Astrocyte (in vitro differentiated cells and primary cell): ENCODE measurements at regions not wholly inside any gene's neighbourhood (a gene's known extent, or its start where the extent isn't known, plus 50 kb on each side); places are given as distances from the start of the nearest gene placed in this dataset.

ENCODE experiments used
- EZH2 ChIP-seq: IDR thresholded peaks from 2 replicates; pipeline ENCODE4 v1.6.1; 2012; ENCODE audit warnings: mild to moderate bottlenecking, low read length, inconsistent platforms; ENCODE audit not compliant: insufficient read depth
- TF ChIP-seq, protein P1 (sequence below): IDR thresholded peaks from 2 replicates; pipeline ENCODE4 v1.5.1; 2011; ENCODE audit warnings: low read depth, mild to moderate bottlenecking, inconsistent platforms, low read length, moderate library complexity; ENCODE audit not compliant: insufficient read depth

DNA sequence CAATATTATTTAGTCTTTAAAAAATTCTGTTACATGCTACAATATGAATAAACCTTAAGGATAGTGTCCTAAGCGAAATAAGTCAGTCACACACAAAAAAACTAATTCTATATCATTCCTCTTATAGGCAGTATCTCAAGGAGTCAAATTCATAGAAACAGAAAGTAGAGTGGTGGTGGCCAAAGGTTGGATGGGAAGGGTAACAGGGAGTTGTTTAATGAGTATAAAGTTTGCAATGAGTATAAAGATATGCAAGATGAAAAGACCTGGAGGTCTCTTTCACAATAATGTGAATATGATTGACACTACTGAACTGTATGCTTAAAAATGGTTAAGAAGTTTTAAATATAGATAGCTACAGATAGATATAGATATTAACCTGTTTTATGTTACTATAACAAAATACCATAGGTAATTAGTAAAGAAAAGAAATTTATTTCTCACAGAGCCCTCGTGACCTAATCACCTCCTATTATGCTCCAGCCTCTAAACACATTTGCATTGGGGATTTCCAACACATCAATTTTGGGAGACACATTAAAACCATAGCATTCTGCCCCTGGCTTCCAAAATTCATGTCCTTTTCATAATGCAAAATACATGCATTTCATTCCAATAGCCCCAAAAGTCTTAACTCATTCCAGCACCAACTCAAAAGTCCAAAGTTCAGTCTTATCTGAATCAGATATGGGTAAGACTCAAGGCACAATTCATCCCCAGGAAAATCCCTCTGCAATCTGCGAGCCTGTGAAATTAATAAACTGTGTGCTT is 93.6 kb downstream of the ATPSCKMT start:
- TF ChIP-seq, protein P1, sequence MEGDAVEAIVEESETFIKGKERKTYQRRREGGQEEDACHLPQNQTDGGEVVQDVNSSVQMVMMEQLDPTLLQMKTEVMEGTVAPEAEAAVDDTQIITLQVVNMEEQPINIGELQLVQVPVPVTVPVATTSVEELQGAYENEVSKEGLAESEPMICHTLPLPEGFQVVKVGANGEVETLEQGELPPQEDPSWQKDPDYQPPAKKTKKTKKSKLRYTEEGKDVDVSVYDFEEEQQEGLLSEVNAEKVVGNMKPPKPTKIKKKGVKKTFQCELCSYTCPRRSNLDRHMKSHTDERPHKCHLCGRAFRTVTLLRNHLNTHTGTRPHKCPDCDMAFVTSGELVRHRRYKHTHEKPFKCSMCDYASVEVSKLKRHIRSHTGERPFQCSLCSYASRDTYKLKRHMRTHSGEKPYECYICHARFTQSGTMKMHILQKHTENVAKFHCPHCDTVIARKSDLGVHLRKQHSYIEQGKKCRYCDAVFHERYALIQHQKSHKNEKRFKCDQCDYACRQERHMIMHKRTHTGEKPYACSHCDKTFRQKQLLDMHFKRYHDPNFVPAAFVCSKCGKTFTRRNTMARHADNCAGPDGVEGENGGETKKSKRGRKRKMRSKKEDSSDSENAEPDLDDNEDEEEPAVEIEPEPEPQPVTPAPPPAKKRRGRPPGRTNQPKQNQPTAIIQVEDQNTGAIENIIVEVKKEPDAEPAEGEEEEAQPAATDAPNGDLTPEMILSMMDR: no peak
- no peak for TF ChIP-seq EZH2
